NCI-H2196 (cell line): ENCODE measurements at regions not wholly inside any gene's neighbourhood (a gene's known extent, or its start where the extent isn't known, plus 50 kb on each side); places are given as distances from the start of the nearest gene placed in this dataset.

Experiments
- DNase-seq: peaks from one replicate; lab custom pipeline; 2025; ENCODE audit not compliant: unreplicated experiment; lab: John Stamatoyannopoulos, UW

DNA sequence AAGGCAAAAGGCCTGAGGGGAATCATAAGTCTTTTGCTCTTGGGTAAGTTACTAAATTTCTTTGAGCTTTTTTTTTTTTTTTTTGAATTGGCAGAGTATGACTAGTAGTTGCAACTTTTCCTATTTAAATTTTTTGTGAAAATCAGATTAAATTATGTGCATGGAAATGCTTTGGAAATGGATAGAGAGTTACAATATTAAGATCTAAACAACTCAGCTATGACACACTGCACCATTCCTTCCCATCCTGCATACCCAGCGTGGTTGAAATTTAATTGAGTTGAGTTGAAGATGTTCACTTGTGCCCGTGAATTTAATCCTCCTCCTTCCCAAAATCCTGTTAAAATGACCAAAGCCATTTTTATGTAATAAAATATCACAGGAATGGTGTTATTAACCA, 296.4 kb downstream of the ACTL7B start:
- DNase-seq: no peak

DNA sequence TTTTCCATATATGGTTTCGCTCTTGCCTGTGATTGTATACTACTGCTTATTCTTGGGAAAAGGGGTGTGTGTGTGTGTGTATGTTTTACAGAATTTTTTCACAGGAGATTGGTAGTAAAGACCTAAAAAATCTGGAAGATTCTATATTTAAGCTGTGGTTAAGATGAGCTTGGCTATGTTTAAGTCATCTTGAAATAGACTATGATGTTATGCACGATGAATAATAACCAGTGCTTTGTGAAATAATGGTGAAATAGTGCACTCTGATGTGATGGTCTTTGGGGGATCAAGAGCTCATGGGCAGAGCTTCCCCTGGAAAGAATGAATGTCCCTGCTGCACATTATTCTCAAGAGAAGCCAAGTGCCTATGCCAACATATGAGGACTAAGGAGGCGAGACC, 301.0 kb downstream of the ACTL7B start:
- no peak for DNase-seq

DNA sequence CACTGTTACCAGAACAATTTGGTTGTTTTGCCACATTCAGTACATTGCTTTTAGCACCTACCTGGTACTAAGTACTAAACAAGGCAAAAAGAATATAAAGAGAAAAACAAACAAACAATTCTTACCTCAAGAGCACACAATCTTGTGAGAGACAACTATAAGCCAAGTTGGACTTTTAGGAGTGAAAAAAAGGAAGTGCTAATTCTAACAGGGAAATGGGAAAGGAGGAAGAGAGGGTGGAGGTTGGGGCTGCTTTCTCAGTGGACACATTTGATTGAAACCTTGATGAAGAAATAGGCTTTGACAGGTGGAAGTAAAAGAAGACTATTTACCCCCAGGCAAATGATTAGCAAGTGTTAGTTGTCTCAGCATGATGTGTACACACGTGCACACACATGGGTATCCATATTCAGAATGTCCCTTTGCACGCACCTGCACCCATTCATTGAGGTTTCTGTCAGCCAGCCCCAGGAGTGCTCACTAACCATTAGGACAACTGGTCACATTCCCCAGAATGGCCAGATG, 302.6 kb downstream of the ACTL7B start:
- no peak for DNase-seq

DNA sequence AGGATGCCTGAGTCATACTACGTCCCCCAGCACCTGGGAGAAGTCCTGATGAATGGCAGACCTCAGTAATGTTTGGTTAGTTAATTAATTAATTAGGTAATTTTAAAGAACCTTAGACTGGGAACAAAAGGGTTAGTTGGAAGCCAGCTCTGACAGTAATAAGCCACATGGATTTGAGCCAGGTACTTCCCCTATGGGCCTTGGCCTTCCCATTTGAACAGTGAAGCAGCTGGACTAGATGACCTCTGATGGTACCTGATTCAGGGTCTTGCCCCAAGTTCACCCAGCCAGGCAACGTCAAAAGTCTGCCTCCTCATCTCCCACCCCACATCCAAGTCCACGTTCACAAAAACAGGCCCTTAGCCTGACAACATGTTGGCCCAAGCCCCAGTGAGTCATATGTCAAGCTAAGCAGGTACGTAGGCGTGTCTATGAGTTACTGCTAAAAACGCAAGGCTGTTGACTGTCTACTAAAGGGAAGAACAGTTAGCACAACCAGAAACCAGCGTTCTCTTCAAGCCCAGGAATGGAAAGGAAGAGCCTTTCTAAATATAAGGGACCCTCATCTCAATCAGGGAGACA, 303.2 kb downstream of the ACTL7B start:
- peak; percentile 31 for DNase-seq

DNA sequence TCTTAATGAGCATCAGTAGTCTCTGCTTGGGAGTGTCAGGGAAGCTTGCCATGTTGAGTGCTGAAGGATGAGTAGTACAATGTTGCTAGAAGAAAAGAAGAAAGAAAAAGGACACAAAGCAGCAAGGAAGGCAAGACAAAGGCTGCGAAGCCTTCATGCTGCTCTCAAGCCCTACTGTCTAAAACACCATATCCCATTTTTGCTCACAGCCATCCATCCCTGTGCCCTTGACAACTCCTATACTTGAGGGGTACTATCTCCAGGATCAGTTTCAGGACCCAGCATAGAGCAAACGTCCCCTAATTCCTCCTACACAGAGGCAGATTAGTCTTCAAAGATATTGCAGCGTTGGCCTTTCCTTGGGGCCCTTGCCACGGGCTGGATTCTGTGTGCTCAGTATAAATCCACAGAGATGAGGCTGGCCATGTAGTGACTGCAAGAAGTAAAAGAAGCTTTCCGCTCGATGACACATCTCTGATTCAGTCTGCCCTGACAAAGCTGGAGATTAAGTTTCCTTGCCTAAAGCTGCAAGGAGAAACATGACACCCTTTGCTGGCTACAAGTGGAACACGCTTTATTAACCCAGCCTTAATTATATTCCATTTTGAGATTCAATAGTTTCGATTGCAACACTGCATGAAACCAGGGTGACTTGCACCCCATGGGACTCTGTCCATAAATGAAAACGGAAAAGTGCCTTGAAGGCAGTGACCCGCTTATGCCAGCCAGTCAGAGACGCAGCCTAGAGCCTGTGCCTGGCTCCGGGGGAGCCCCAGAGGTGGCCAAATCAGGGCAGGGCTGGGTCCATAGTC, 304.6 kb downstream of the ACTL7B start:
- no peak for DNase-seq

DNA sequence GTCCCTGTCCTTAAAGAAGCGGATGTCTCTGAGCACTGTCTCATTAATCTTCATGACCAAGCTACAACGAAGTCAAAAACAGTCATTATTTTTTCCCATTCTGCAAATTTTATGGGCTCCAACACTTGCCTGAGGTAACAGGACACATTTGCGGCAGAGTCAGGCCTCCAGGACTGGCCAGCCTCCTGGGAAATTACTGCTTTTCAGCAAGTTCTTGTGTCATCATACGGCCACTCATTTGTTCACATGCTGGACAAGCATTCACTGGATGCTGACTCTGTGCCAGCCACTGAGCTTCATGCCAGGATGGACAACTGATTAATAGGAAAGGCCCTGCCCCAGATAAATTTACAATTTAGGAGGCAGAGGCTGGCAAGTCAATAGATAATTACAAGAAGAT, 305.7 kb downstream of the ACTL7B start:
- DNase-seq: no peak

DNA sequence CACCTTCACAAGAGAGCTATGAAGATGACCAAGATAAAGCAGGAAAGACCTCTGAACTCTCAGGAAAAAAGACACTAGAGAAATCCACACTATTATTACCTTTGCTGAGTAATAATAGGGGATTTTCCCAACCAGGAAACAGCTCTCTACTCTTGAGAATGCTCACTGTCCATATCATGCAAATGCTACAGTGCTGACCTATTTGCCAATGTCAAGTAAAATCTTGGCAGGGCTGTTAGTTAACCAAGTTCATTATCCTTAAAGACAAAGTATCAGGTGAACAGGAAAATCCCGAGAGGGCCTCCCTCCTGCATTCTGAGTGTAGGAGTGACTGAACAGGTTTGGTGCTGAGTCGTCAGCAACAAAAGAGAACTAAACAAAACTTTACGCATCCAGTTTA, 306.6 kb downstream of the ACTL7B start:
- peak; percentile 12 for DNase-seq

DNA sequence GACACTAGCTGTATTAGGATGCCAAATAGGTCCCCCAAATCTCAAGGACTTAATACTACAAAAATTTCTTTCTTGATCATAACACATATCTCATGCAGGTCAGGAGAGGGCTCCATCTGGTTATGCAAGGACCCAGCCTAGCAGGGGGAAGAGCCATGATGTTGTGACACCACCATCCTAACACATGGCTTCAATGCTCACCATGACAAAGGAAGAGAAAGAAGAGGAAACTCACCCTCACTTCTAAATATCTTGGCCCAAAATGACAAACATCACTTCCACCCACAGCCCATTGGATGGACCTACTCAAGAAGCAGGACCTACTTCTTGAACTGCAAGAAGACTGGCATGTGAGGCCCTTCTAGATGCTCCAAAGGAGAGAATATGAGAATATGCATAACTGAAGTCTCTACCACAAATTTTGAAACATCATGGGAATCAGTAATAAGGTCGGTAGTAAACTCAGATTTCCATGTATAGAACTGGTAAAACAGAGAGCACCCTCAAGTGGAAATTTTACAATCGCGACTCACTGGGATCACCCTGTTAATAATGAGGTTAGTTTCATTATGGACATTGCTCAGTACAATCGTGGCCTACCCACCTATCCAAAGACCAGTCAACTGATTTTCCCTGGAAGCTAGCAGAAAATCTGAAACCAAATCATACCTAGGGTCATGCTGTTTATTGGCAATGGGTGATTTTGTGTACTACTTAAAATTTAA, 308.2 kb downstream of the ACTL7B start:
- DNase-seq: no peak

DNA sequence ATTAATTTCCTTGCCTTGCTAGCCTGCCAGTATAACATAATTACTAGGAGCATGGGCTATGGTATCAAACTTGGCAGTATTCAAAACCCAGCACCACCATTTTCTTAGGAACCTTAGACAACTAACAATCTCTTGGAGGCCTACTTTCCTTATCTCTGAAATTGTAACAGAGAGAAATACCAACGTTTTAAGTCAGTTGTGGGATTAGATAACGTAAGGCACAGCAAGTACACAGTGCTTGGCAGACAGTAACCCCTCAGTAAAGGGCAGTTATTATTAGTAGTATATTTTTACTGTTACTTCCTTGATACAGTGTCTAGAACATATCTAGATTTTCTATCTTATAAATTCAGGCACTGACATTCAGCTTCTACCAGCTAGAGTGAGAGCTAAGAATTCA, 309.6 kb downstream of the ACTL7B start:
- DNase-seq: no peak

DNA sequence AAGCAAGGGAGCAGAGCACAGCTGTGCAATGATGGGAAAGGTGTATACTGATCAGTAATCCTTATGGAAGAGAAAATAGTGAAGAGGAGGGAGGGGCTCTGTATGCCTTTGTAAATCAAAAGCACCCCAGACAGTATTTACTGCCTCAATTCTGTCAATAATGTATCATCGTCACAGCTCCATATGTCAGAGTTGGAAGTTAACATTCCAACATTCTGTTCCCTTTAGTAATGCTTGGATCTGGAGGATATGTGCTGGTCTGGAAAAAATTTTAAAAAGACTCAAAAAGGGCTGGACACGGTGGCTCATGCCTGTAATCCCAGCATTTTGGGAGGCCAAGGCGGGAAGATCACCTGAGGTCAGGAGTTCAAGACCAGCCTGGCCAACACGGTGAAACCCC, 310.4 kb downstream of the ACTL7B start:
- DNase-seq: no peak

DNA sequence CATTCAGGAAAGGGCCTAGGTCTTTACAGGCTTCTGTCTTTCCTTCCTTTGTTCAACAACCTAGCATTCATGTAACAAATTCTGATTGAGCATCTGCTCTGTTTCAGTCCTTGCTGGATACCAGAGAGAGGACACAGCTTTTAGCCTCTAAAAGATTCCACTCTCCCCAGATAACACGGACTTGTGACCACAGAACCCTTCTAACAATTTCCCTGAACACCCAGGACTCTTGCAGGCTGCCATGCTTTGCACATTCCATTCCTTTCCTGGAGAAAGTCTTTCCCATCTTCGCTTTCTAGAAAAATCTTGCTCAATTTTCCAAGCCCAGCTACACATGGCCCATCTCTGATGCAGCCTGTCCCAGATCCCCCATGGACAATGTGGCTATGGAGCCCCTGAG, 310.9 kb downstream of the ACTL7B start:
- no peak for DNase-seq

DNA sequence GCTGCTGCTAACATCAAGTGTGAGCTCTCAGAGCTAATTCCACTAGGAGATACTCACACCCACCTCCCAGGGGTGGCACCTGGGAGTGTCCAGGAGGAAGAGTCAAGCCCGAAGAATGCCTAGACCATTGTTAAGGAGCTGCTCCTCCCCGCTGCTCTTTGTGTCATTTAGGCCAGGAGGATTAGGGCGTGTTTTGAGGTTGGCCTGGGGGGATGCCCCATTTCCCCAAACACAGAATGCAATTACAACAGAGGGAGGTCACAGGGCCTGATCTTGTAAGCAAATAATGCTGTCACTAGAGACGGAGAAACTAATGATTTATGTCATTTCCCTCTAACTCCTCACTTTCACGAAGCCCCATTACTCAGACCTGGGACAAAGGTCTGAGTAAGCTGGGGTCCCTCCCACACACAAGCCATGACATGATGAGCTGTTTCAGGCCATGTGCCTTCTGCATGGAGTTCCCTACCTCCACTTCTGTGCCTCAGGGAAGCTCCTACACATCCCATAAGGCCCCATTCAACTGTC, 312.5 kb downstream of the ACTL7B start:
- no peak for DNase-seq

DNA sequence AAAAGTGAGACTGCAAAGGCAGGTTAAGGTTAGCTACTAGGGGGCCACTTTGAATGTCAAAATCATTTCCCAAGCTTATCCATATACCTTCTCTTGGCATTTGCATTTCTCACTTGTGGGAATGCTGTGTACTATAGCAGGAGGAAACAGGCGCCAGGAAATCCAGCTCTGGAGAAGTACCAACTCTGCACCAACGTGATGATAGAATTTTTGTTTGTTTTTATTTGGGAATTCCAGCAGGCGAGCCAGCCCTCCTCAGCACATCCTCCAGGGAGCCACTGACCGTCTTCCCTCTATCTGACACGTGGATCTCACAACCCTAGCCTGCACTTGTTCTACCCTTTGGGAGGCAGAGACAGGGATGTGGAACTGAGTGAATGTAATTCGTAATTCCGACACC, 318.0 kb downstream of the ACTL7B start:
- no peak for DNase-seq

DNA sequence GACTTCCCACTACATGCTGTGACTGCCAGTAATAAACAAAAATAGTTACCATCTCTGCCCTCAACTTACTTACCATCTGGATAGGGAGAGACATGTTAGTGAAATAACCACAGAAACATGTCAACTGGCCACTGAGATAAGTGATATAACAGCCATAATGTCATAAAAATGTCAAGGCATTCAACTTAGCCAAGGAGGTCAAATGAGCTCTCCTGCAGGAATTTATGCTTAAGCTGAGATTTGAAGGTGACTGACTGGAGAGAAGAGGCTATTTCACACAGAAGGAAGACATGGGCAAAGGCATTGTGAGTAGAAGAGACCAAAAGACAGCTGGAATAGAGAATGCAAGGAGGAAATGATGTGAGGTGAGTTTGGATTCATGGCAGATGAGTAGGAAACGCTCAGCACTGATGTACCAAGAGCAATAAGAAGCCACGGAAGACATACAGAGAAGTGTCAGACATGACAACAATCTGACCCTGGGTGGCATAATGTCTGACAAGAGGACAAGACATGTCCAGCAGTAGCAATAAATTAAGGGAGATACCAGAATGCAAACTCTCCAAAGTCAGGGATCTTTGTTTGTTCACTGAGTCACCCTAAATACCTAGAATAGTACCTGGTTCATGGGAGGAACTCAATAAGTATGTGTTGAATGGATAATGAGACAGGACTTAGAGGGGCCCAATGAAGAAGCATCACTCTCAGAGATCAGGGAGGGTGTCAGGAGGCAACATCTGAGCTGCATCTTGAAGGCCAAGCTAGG, 318.8 kb downstream of the ACTL7B start:
- DNase-seq: no peak

DNA sequence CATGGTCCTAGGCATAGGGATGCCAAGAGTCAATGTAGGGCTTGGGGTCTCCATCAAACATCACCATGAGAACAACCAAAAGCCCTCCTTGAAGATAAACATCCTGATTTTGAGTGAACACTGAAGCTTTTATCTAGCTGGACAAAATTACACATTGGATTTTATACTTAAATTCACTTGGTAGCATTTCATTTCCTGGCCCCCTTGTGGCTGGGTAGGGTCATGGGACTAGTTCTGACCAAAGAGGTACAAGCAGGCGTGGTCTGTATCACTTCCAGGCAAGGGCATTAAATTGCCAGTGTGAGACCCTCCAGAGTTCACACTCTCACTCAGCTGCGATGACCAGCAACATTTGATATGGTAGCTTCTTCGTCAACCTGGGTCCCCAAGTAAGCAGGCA, 320.3 kb downstream of the ACTL7B start:
- no peak for DNase-seq

DNA sequence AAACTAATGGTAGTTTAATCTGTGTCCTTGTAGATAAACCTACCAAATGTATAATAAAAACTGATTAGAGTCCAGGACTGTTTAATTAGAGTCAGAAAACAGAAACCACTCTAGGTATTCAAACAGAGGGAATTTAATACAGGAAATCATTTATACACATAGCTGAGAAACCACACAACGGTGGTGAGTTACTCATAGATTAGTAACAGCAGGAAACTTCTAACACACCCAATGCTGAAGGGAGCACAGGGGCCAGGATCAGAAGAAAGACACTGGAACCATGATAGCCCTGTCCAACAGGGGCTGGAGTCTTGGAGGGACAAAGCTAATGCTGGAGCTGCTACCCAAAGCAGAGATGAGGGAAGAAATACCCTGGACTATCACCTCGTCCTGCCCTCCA, 321.0 kb downstream of the ACTL7B start:
- no peak for DNase-seq

DNA sequence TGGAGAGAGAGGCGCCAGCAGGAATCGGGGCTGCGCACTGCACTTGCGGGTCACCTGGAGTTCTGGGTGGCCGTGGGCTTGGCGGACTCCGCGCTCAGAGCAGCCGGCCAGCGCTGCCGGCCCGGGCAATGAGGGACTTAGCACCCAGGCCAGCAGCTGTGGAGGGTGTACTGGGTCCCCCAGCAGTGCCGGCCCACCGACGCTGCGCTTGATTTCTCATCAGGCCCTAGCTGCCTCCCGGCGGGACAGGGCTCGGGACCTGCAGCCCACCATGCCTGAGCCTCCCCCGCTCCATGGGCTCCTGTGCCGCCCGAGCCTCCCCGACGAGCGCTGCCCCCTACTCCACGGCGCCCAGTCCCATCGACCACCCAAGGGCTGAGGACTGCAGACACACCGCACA, 325.6 kb downstream of the ACTL7B start:
- DNase-seq: no peak

DNA sequence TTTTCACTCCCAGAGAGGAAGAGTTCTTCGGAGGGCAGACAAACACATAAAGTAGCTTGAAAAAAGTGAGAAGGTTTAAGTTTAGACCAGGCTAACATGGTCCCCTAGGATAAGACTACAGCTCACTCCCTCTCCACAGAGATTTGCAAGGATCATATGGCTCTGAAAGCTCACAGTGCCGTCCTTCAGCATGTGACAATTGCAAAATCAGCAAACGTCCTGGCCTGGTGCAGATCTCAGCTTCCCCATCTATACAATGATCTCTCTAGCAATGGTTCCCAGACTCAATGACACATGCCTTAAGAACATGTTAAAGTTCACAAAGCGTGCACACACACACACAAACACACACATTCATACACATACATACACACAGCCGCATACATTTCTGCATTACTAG, 327.6 kb downstream of the ACTL7B start:
- DNase-seq: no peak

DNA sequence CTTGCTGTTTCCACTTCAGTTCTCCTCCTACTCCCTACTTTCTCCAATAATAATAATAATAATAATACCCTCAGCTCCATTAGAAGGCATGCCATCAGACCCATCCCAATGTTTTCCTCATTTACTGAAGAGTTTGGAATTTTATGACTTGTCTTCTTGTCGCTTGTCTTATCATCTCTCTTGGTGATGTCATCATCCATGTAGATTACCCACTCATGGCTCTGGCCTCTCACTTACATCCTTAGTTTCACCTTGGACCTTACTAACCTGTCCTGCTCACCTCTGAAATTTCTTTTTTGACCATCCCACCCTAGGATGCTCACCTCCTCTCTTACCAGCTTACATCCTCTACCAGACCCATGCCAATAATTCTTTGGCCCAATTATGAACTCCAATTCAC, 329.3 kb downstream of the ACTL7B start:
- no peak for DNase-seq

DNA sequence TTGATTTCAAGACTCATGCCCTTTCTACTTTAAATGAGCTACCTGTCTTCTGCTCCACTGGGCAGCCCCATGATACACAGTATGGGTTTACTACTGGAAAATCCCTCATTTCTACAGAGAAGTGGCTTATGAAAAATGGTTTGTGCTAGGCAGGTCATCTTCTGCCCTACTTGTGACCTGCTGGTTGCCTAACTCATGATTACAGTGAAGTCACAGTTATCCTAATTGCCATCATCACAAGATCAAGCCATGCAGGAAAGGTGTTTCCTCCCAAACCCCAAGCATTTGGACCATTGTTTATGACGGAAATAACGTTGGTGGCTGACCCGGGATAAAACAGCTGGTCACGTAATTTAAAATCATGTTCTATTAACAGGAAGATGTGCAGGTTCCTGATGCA, 330.6 kb downstream of the ACTL7B start:
- DNase-seq: no peak

DNA sequence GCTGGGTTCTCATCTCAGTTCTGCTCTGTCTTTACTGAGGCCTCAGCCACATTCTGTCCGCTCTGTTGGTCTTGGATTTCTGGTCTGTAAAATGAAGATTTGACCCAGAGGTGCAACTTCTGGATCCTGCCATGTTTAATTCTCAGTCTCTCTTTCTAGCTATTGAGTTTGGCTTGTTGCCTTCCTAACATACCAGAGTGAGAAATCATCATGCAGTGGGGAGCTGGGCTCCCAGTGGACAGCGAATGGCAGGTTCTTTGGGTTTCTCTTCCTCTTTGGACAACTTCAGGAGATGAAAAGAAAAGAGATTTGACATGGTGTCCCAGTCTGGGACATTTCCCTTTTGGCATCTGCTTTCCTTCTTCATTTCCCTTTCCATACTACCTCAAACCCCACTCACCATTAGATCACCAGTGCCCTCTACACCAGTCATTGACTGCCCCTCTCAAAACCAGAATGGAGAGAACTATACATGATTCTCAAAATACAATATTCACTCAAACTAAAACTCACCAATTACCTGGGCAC, 334.7 kb downstream of the ACTL7B start:
- DNase-seq: no peak
